Adipocyte (in vitro differentiated cells): ENCODE measurements at regions not wholly inside any gene's neighbourhood (a gene's known extent, or its start where the extent isn't known, plus 50 kb on each side); places are given as distances from the start of the nearest gene placed in this dataset.

Experiments
- DNase-seq: peaks from one replicate; pipeline ENCODE4 v3.0.0-alpha.2; 2015; ENCODE audit warnings: low read depth
- H3K27me3 ChIP-seq: replicated peaks from 2 replicates; pipeline ENCODE4 v1.7.0; 2013; ENCODE audit warnings: mild to moderate bottlenecking, low read length, moderate library complexity; ENCODE audit not compliant: control insufficient read depth, insufficient read depth
- H3K36me3 ChIP-seq: 2 replicates; pipeline ENCODE4 v1.7.0; 2013; ENCODE audit warnings: low read length, mild to moderate bottlenecking, moderate library complexity; ENCODE audit not compliant: control insufficient read depth, insufficient read depth, severe bottlenecking
- H3K4me1 ChIP-seq: 2 replicates; pipeline ENCODE4 v1.7.0; 2013; ENCODE audit warnings: mild to moderate bottlenecking, low read length, moderate library complexity; ENCODE audit not compliant: control insufficient read depth, insufficient read depth
- H3K4me3 ChIP-seq: 2 replicates; pipeline ENCODE4 v1.7.0; 2013; ENCODE audit warnings: mild to moderate bottlenecking, low read length, moderate library complexity
- H3K9ac ChIP-seq: 2 replicates; pipeline ENCODE4 v1.7.0; 2013; ENCODE audit warnings: mild to moderate bottlenecking, low read length, moderate library complexity
- H3K9me3 ChIP-seq: 2 replicates; pipeline ENCODE4 v1.7.0; 2013; ENCODE audit warnings: mild to moderate bottlenecking, low read length, moderate library complexity; ENCODE audit not compliant: control insufficient read depth

DNA sequence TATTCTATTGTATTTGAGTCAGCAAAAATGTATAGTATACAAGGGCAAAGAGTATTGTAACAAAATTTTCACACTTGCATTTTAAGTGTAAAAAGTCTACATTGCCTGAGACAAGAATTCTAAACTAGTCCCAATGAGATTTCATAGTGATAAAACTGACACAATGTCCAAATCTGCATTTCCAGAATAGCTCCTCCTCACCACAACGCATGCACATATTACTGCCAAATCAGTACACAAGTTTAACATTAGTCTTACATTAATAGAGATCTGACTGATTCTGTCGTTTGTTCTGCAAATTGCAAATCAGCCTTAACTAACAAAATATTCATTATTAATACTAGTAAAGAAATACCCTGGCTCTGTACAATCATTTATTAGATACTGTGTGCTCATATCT lies 222.2 kb upstream of the NEIL3 start:
- peaks cover 4% of the 10 kb centered on the region for H3K9me3 ChIP-seq
- H3K4me1 ChIP-seq = no peaks in the 10 kb centered on the region
- no peak overlapping the region for H3K4me3 ChIP-seq
- DNase-seq = no peak
- no peaks in the 10 kb centered on the region for H3K27me3 ChIP-seq
- no peaks in the 10 kb centered on the region for H3K36me3 ChIP-seq
- no peak overlapping the region for H3K9ac ChIP-seq

DNA sequence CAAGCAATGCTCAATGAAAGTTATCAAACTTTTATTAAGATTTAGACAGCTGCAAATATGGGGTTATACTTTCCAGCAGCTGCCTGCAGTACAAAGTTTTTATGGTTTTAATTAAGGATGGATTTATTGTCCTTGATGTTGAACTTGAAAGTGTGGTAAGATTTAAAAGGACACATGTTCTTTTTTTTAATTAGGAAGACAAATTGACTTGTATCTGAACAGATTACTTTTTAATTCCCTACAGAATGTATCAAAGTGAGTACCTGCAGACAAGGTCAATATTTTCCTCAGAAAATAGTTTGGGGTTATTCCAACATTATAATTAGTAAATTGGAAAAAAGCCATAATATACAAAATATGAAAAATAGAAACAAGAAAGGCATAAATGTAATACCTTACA lies 218.2 kb upstream of the NEIL3 start:
- H3K9me3 ChIP-seq = no peaks in the 10 kb centered on the region
- DNase-seq = no peak
- no peaks in the 10 kb centered on the region for H3K27me3 ChIP-seq

DNA sequence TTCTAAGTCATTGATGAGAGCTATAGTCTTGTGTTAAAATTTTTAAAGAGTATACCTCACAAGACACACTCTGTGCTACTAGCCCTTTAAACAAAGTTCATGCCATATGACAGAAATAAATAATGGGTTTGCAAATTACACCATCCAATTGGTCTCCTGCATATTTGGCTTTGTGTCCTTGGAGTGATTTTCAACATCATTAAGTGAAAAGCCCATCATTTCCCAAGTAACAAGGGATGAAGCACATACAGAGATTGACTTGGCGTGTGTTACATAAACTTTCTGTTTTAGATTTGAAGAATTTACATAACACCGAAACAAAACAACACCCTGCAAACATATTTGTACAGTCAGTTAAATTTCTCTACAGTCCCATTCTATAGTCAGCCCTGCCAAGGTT lies 216.9 kb upstream of the NEIL3 start:
- Histone ChIP-seq H3K4me3 (no peak overlapping the region), H3K9ac (no peak overlapping the region), H3K9me3 (no peaks in the 10 kb centered on the region), H3K36me3 (no peaks in the 10 kb centered on the region), H3K4me1 (peaks cover 3% of the 10 kb centered on the region), H3K27me3 (no peaks in the 10 kb centered on the region)
- DNase-seq = no peak

More for the DNA sequence above, 218.2 kb upstream of the NEIL3 start:
- Histone ChIP-seq H3K36me3 (no peaks in the 10 kb centered on the region), H3K4me1 (peaks cover 3% of the 10 kb centered on the region), H3K4me3 (no peak overlapping the region), H3K9ac (no peak overlapping the region)

DNA sequence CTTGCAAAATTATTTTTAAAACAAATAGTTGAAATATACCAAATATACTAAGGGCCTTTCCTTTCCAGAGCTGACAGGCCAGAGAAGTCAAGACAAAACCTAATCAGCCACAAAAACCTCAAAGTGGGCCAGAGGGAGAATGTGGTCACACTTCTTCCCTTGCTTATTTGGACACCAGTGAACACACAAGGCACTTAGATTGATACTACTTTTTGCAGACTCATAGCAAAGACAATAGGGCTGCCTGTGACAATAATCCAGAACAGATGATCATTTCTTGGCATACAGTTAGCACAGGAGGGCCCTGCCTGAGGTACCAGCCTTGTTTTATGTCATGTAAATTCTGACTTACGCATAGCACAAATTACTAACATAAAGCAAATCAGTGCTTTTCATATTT lies 215.7 kb upstream of the NEIL3 start:
- Histone ChIP-seq H3K4me3 (no peak overlapping the region), H3K36me3 (no peaks in the 10 kb centered on the region), H3K9ac (no peak overlapping the region), H3K4me1 (peaks cover 3% of the 10 kb centered on the region), H3K27me3 (no peaks in the 10 kb centered on the region), H3K9me3 (no peaks in the 10 kb centered on the region)
- DNase-seq = peak; percentile 8

DNA sequence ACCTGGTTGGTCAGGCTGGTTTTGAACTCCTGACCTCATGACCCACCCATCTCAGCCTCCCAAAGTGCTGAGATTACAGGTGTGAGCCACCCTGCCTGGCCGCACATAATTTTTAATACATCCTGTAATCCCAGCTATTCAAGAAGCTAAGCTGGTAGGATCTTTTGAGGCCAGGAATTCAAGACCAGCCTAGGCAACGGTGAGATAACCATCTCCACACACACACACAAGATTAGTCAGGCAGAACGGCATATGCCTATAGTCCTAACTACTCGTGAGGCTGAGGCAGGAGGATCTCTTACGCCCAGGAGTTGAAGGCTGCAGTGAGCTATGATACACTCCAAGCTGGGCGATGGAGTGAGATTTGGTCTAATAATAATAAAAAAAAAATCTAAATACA lies 212.4 kb upstream of the NEIL3 start:
- peaks cover 3% of the 10 kb centered on the region for H3K4me1 ChIP-seq
- no peak overlapping the region for H3K4me3 ChIP-seq
- no peak for DNase-seq

DNA sequence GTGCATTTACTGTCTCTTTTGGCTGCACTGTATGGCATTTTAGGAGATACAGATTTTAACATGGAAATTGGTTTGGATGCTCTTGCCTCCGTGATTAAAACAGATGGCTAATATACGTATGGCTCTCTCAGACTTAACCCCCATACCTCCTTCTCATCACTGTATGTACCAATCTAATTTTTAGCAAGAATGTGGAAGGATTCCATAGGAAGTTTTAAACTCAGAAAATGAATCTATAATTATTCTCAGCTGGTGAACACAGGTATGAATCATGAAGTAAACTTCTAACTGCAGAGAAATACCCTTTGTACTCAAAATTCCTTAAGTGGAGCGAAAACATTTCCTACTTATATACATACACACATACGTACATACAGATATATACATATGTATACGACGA lies 210.5 kb upstream of the NEIL3 start:
- H3K9ac ChIP-seq = no peak overlapping the region
- no peak for DNase-seq
- no peaks in the 10 kb centered on the region for H3K9me3 ChIP-seq
- no peaks in the 10 kb centered on the region for H3K4me1 ChIP-seq
- H3K36me3 ChIP-seq = no peaks in the 10 kb centered on the region
- no peaks in the 10 kb centered on the region for H3K27me3 ChIP-seq
- H3K4me3 ChIP-seq = no peak overlapping the region

More for the DNA sequence above, 212.4 kb upstream of the NEIL3 start:
- Histone ChIP-seq H3K36me3 (no peaks in the 10 kb centered on the region), H3K27me3 (no peaks in the 10 kb centered on the region), H3K9ac (no peak overlapping the region), H3K9me3 (no peaks in the 10 kb centered on the region)

DNA sequence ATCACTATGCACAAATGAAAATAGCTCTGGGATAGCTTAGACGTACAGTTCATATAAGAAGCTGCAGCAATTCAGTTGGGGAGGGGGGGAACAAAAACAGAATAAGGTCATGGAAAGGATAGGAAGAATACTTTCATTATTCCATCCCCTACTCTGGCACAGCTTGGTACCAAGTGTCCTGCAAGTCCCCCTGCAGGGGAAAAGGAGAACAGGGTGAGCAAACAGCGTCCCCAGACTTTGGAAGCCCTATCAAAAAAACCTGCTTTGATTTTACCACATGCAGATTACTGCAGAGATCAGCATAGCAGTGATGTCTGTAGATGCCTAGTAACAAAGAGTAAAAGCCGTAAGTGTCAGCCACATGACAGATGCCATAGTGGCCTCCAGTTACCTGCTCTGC lies 209.4 kb upstream of the NEIL3 start:
- Histone ChIP-seq H3K36me3 (no peaks in the 10 kb centered on the region), H3K27me3 (no peaks in the 10 kb centered on the region), H3K4me3 (no peak overlapping the region), H3K9ac (no peak overlapping the region), H3K4me1 (peaks cover 5% of the 10 kb centered on the region), H3K9me3 (no peaks in the 10 kb centered on the region)
- no peak for DNase-seq

DNA sequence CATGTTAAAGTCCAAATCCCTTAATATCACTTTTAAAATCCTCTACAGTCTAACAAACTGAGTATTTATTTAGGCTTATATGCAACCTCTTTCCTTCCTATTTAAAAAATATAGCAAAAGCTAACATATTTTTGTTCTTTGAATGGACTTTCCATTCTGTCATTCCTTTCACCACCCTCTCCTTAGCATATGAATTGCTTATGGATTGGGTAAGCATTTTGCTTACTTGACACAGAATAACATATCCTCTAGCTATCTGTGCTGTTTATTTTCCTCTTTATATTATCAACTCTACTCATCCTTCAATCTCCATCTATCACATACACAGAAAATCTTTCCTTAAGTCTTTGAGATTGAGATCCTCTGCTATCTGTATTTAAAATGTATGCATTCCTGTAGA lies 206.1 kb upstream of the NEIL3 start:
- H3K9ac ChIP-seq = no peak overlapping the region
- H3K9me3 ChIP-seq = no peaks in the 10 kb centered on the region
- no peak overlapping the region for H3K4me3 ChIP-seq
- peaks cover 35% of the 10 kb centered on the region for H3K4me1 ChIP-seq
- H3K36me3 ChIP-seq = no peaks in the 10 kb centered on the region
- H3K27me3 ChIP-seq = no peaks in the 10 kb centered on the region
- no peak for DNase-seq

DNA sequence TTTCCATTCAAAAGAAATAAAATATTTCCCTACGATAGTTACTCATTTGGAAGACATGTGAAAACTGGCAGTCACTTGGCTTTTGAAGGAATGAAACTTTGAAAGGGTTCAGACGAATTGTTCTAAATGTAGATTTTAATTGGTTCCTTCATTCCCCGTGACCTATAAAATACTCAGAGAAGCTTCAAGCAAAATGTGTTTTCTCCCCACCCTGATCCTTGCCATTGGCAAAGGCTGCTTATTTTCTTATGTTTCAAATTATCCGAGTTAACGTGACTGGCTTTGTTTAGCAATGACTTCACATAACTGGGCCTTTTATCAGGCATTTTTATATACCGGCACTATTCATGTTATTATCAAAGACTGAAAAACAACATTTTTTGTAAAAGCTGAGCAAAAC lies 204.1 kb upstream of the NEIL3 start:
- peak; percentile 64 for DNase-seq
- no peaks in the 10 kb centered on the region for H3K27me3 ChIP-seq
- peaks cover 36% of the 10 kb centered on the region for H3K4me1 ChIP-seq
- no peaks in the 10 kb centered on the region for H3K9me3 ChIP-seq
- H3K9ac ChIP-seq = peak overlapping the region; percentile 49
- H3K4me3 ChIP-seq = peak overlapping the region; percentile 54
- H3K36me3 ChIP-seq = no peaks in the 10 kb centered on the region

DNA sequence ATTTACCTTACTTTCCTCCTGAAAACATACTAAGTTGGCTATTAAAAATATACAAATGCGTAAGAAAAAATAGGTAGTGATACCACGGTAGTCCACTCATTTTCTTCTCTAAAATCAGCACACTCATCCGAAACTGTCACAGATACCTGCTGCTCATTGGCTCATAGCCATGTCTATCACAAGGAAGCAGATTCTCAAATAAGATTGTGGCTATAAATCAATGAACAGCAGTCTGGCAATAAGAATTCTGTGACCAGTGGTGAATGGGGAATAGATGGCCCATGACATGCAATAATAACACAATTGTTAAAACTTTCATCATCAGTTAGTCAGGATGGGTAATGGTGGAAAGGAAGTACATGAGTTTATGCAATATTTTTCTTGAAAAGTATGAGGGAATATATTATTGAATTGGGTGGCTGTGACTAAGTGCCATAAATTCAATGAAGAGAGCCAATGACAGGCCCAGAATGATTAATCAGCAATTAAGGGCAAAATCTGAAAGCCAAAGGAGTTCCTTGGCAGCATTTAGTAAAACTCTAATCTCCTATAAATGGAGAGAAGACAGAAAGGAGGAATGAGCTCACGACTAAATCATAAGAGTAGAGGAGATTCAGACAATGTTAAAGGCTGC lies 202.3 kb upstream of the NEIL3 start:
- no peaks in the 10 kb centered on the region for H3K9me3 ChIP-seq
- DNase-seq = no peak
- H3K9ac ChIP-seq = no peak overlapping the region
- no peak overlapping the region for H3K4me3 ChIP-seq
- H3K36me3 ChIP-seq = no peaks in the 10 kb centered on the region
- H3K27me3 ChIP-seq = no peaks in the 10 kb centered on the region
- H3K4me1 ChIP-seq = peaks cover 36% of the 10 kb centered on the region

DNA sequence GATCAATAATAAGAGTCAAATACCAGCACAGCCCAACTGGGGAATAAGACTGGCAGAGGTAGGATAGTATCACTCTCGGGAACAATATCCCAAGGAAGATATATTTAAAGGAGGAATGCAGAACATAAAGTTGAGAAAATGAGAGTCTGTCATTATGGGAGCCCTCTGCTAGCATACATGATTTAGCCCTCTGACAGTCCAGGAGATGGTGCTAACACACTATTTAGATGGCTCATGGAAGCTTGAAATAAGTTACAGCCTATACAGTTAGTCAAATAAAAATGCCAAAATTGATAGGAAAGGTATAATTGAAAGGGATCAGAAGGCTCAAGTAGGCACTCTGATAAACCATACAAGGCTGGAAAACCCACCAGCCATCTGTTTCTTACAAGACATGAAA lies 201.0 kb upstream of the NEIL3 start:
- DNase-seq = peak; percentile 75
- H3K27me3 ChIP-seq = no peaks in the 10 kb centered on the region
- H3K9ac ChIP-seq = peak overlapping the region; percentile 5
- H3K36me3 ChIP-seq = no peaks in the 10 kb centered on the region
- no peaks in the 10 kb centered on the region for H3K9me3 ChIP-seq
- H3K4me1 ChIP-seq = peaks cover 36% of the 10 kb centered on the region
- no peak overlapping the region for H3K4me3 ChIP-seq

DNA sequence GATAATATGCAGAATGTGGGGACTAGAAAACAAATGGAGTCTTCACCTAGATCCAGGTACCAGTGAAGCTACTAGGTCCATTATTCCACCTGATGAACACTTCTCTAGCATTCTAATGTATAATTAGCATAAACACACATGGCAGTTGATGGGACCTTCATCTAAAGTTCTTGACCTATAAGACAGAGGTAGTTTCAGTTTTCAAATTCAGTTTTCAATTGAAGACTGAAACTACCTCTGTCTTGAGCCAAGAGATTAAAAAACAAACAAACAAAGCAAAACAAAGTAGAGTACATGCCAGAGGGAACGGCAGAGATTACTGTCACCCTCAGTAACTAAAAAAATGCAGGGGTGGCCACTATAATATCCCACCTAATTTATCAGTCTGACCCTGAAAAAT lies 199.9 kb upstream of the NEIL3 start:
- no peaks in the 10 kb centered on the region for H3K9me3 ChIP-seq
- no peaks in the 10 kb centered on the region for H3K36me3 ChIP-seq
- no peaks in the 10 kb centered on the region for H3K27me3 ChIP-seq
- H3K9ac ChIP-seq = no peak overlapping the region
- no peak for DNase-seq
- H3K4me1 ChIP-seq = peaks cover 44% of the 10 kb centered on the region
- H3K4me3 ChIP-seq = no peak overlapping the region
